Fibroblast of lung (primary cell): ENCODE measurements at regions not wholly inside any gene's neighbourhood (a gene's known extent, or its start where the extent isn't known, plus 50 kb on each side); places are given as distances from the start of the nearest gene placed in this dataset.
"Not testable (repeated sequence)": the region's sequence is repeated elsewhere in the genome, so short reads cannot be mapped to it uniquely, and the experiment has no call there.

Experiments
- DNase-seq, 2 donors: peaks; one replicate each; pipeline versions ENCODE4 v3.0.0 to v3.0.0-alpha.2; 2010; ENCODE audit warnings: low read depth in 2 of 2
- H2AFZ ChIP-seq: 2 replicates; pipeline ENCODE4 v1.5.1; 2012; ENCODE audit warnings: low read length, control low read depth, inconsistent platforms
- H3K27ac ChIP-seq: 2 replicates; pipeline ENCODE4 v1.5.1; 2011; ENCODE audit warnings: low read length, control low read depth; ENCODE audit not compliant: insufficient read depth
- H3K27me3 ChIP-seq: 2 replicates; pipeline ENCODE4 v1.5.1; 2011; ENCODE audit warnings: mild to moderate bottlenecking, low read length; ENCODE audit not compliant: control insufficient read depth, insufficient read depth
- H3K36me3 ChIP-seq: 2 replicates; pipeline ENCODE4 v1.5.1; 2011; ENCODE audit warnings: low read length; ENCODE audit not compliant: control insufficient read depth, insufficient read depth
- H3K4me1 ChIP-seq: 2 replicates; pipeline ENCODE4 v1.5.1; 2011; ENCODE audit warnings: low read length; ENCODE audit not compliant: control insufficient read depth, insufficient read depth; ENCODE audit errors: extremely low read depth
- H3K4me2 ChIP-seq: 2 replicates; pipeline ENCODE4 v1.5.1; 2011; ENCODE audit warnings: low read length, control low read depth; ENCODE audit not compliant: insufficient read depth; ENCODE audit errors: extremely low read depth
- H3K4me3 ChIP-seq, 4 experiments: fragments of 200-600 bp in 1 of 4; sonication (generic) in 1 of 4; replicated peaks in 1 of 4; 2 replicates each; pipeline ENCODE4 v1.5.1; 2011 to 2016; ENCODE audit warnings: low read length in 4 of 4, low read depth in 3 of 4, mild to moderate bottlenecking in 3 of 4, control low read depth in 2 of 4, inconsistent platforms in 1 of 4, mixed read lengths in 1 of 4; ENCODE audit not compliant: insufficient read depth in 1 of 4; ENCODE audit errors: control extremely low read depth in 1 of 4
- H3K79me2 ChIP-seq: 2 replicates; pipeline ENCODE4 v1.5.1; 2012; ENCODE audit warnings: mild to moderate bottlenecking, low read length, inconsistent platforms; ENCODE audit not compliant: control insufficient read depth, insufficient read depth
- H3K9ac ChIP-seq: 2 replicates; pipeline ENCODE4 v1.5.1; 2011; ENCODE audit warnings: mild to moderate bottlenecking, low read length, control low read depth; ENCODE audit not compliant: insufficient read depth
- H3K9me3 ChIP-seq: 2 replicates; pipeline ENCODE4 v1.5.1; 2012; ENCODE audit warnings: low read depth, low read length; ENCODE audit not compliant: control insufficient read depth, insufficient read depth
- H4K20me1 ChIP-seq: 2 replicates; pipeline ENCODE4 v1.5.1; 2011; ENCODE audit warnings: low read length; ENCODE audit not compliant: control insufficient read depth, insufficient read depth; ENCODE audit errors: extremely low read depth
- EZH2 ChIP-seq: IDR thresholded peaks from 2 replicates; pipeline ENCODE4 v1.5.1; 2012; ENCODE audit warnings: low read length, control low read depth, mild to moderate bottlenecking; ENCODE audit errors: missing control alignments
- TF ChIP-seq, protein P1 (sequence below), 2 donors: IDR thresholded peaks in 1 of 2; conservative IDR thresholded peaks in 1 of 2; 1 replicate in 1 of 2; 2 replicates in 1 of 2; pipeline ENCODE4 v1.5.1; 2011 to 2012; ENCODE audit warnings: low read length in 2 of 2, control low read depth in 1 of 2, inconsistent platforms in 1 of 2, low read depth in 1 of 2, mild to moderate bottlenecking in 1 of 2

DNA sequence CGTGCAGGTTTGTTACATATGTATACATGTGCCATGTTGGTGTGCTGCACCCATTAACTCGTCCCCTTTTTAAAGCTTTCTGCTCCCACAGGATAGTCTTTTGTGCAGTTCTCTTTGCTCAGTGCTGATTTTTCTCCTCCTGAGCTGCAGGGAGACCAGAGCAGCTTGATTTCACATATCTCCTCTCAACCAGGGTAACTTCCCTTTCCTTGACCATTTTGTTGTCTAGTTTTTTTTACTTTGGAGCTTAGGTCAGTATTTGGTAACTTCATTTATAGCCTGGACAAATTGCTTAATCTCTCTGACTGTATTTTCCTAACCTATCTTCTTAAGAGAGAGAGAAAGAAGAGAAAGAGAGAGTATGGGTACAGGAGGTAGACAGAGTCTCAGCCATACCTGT lies 137.1 kb upstream of the ZNF366 start:
- Histone ChIP-seq H3K36me3 (no peaks in the 10 kb centered on the region), H4K20me1 (no peaks in the 10 kb centered on the region), H3K9ac (no peak overlapping the region), H3K4me2 (no peak overlapping the region), H3K9me3 (no peaks in the 10 kb centered on the region), H3K4me3 (no peak overlapping the region), H3K27ac (no peak overlapping the region), H2AFZ (no peak overlapping the region), H3K27me3 (no peaks in the 10 kb centered on the region), H3K4me1 (no peaks in the 10 kb centered on the region), H3K79me2 (no peaks in the 10 kb centered on the region)
- DNase-seq, result no peak
- TF ChIP-seq EZH2, result no peak
- TF ChIP-seq, protein P1, sequence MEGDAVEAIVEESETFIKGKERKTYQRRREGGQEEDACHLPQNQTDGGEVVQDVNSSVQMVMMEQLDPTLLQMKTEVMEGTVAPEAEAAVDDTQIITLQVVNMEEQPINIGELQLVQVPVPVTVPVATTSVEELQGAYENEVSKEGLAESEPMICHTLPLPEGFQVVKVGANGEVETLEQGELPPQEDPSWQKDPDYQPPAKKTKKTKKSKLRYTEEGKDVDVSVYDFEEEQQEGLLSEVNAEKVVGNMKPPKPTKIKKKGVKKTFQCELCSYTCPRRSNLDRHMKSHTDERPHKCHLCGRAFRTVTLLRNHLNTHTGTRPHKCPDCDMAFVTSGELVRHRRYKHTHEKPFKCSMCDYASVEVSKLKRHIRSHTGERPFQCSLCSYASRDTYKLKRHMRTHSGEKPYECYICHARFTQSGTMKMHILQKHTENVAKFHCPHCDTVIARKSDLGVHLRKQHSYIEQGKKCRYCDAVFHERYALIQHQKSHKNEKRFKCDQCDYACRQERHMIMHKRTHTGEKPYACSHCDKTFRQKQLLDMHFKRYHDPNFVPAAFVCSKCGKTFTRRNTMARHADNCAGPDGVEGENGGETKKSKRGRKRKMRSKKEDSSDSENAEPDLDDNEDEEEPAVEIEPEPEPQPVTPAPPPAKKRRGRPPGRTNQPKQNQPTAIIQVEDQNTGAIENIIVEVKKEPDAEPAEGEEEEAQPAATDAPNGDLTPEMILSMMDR (conservative IDR thresholded peaks at IDR 0.05 in 1 of 2, IDR thresholded peaks at IDR 0.05 in 1 of 2; ENCODE audit: low read depth in 1 of 2, low read length in 2 of 2), result no peak

DNA sequence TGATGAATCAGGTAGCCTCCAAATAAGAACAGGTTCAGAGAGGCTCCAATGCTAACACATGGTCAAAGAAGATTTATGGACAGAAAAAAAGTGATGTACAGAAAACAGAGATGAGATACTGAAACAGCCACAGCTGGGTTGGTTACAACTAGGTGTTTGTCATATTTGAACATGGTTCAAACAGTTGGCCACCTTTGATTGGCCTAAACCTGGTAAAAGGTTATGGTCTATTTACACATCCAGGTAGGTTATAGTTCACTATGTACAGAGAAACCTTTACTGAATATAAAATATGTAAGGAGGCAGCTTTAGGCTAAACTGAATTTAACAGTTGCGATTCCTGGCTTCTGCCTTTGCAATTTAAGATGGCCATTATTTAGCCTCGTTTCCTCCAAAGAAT lies 134.0 kb upstream of the ZNF366 start:
- Histone ChIP-seq H3K36me3 (no peaks in the 10 kb centered on the region), H3K79me2 (no peaks in the 10 kb centered on the region), H4K20me1 (no peaks in the 10 kb centered on the region), H3K27me3 (no peaks in the 10 kb centered on the region), H3K9ac (no peak overlapping the region), H3K4me2 (no peak overlapping the region), H3K4me1 (no peaks in the 10 kb centered on the region), H3K4me3 (no peak overlapping the region), H2AFZ (no peak overlapping the region), H3K27ac (no peak overlapping the region), H3K9me3 (no peaks in the 10 kb centered on the region)
- DNase-seq, result no peak
- TF ChIP-seq, protein P1 (conservative IDR thresholded peaks at IDR 0.05 in 1 of 2, IDR thresholded peaks at IDR 0.05 in 1 of 2; ENCODE audit: low read depth in 1 of 2, low read length in 2 of 2), result no peak
- no peak for TF ChIP-seq EZH2

DNA sequence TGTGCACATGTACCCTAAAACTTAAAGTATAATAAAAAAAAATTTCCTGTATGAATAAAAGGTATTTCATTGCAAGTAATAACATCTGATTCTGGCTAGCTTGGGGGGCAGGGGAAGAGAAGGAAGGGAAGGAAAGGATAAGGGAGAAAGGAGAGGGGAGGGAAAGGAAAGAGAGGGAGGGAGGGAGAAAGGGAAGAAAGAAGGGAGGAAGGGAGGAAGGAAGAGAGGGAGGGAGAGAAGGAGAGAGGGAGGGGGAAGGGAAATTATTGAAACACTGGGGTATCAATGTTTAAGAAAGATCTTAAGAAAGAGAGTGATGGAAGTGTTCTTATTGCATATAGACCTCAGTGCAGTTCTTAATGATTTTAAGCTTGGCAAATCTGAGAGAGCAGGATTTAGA lies 129.8 kb upstream of the ZNF366 start:
- H3K27ac ChIP-seq, result no peak overlapping the region
- no peak overlapping the region for H3K4me3 ChIP-seq
- H3K9ac ChIP-seq, result no peak overlapping the region
- H3K4me2 ChIP-seq, result no peak overlapping the region
- DNase-seq, result no peak
- H3K27me3 ChIP-seq, result no peaks in the 10 kb centered on the region
- H3K36me3 ChIP-seq, result no peaks in the 10 kb centered on the region
- no peak overlapping the region for H2AFZ ChIP-seq
- H4K20me1 ChIP-seq, result no peaks in the 10 kb centered on the region
- H3K79me2 ChIP-seq, result no peaks in the 10 kb centered on the region
- TF ChIP-seq, protein P1 (conservative IDR thresholded peaks at IDR 0.05 in 1 of 2, IDR thresholded peaks at IDR 0.05 in 1 of 2; ENCODE audit: low read depth in 1 of 2, low read length in 2 of 2), result no peak
- no peak for TF ChIP-seq EZH2
- H3K9me3 ChIP-seq, result no peaks in the 10 kb centered on the region
- peaks cover 16% of the 10 kb centered on the region for H3K4me1 ChIP-seq

- H4K20me1 ChIP-seq, result not testable (repeated sequence)
- H3K4me1 ChIP-seq, result peaks cover 16% of the 10 kb centered on the region
Measured at GRCh38 chr5:72636565-72636964, 129.4 kb upstream of the ZNF366 start.

More at GRCh38 chr5:72636565-72636964, 129.4 kb upstream of the ZNF366 start:
- not testable (repeated sequence) for H3K9ac ChIP-seq, H3K4me2 ChIP-seq, H3K79me2 ChIP-seq, H3K27ac ChIP-seq, H2AFZ ChIP-seq, H3K36me3 ChIP-seq, H3K27me3 ChIP-seq, H3K9me3 ChIP-seq, DNase-seq, H3K4me3 ChIP-seq
